Osteoblast (primary cell): ENCODE measurements at regions not wholly inside any gene's neighbourhood (a gene's known extent, or its start where the extent isn't known, plus 50 kb on each side); places are given as distances from the start of the nearest gene placed in this dataset.
"Not testable (repeated sequence)": the region's sequence is repeated elsewhere in the genome, so short reads cannot be mapped to it uniquely, and the experiment has no call there.

Experiments used
- DNase-seq: peaks from one replicate; pipeline ENCODE4 v3.0.0; 2011; ENCODE audit warnings: low spot score, mixed read lengths; ENCODE audit not compliant: insufficient read length; ENCODE audit errors: missing footprints
- H2AFZ ChIP-seq: 2 replicates; pipeline ENCODE4 v1.6.0; 2011; ENCODE audit warnings: mild to moderate bottlenecking, low read length
- H3K27ac ChIP-seq: 2 replicates; pipeline ENCODE4 v1.5.1; 2011; ENCODE audit warnings: mild to moderate bottlenecking, low read depth, low read length, moderate library complexity
- H3K27me3 ChIP-seq: 2 replicates; pipeline ENCODE4 v1.6.0; 2012; ENCODE audit warnings: mild to moderate bottlenecking, control low read depth, inconsistent platforms, low read length, moderate library complexity; ENCODE audit not compliant: insufficient read depth
- H3K36me3 ChIP-seq: 2 replicates; pipeline ENCODE4 v1.5.1; 2011; ENCODE audit warnings: mild to moderate bottlenecking, low read length, control low read depth, moderate library complexity; ENCODE audit not compliant: insufficient read depth
- H3K4me1 ChIP-seq: 2 replicates; pipeline ENCODE4 v1.5.1; 2011; ENCODE audit warnings: mild to moderate bottlenecking, low read length, control low read depth, moderate library complexity; ENCODE audit not compliant: insufficient read depth
- H3K4me2 ChIP-seq: 2 replicates; pipeline ENCODE4 v1.6.0; 2011; ENCODE audit warnings: mild to moderate bottlenecking, low read length; ENCODE audit not compliant: insufficient read depth
- H3K4me3 ChIP-seq: fragments of 200-600 bp; sonication (generic); 3 replicates; pipeline ENCODE4 v1.5.1; 2012; ENCODE audit warnings: mild to moderate bottlenecking, low read length, inconsistent platforms; ENCODE audit not compliant: insufficient read depth
- H3K79me2 ChIP-seq: 2 replicates; pipeline ENCODE4 v1.6.0; 2012; ENCODE audit warnings: mild to moderate bottlenecking, low read length, control low read depth, inconsistent platforms; ENCODE audit not compliant: insufficient read depth
- H3K9me3 ChIP-seq: 2 replicates; pipeline ENCODE4 v1.5.1; 2011; ENCODE audit warnings: low read depth, low read length, control low read depth
- H4K20me1 ChIP-seq: 2 replicates; pipeline ENCODE4 v1.6.0; 2012; ENCODE audit warnings: mild to moderate bottlenecking, low read length, control low read depth; ENCODE audit not compliant: insufficient read depth
- CTCF ChIP-seq: IDR thresholded peaks from 2 replicates; pipeline ENCODE4 v1.5.1; 2011; ENCODE audit warnings: mild to moderate bottlenecking, low read depth, low read length, moderate library complexity; ENCODE audit errors: extremely low read depth

- Histone ChIP-seq H4K20me1 (peaks cover 4% of the 10 kb centered on the region), H3K4me1 (no peaks in the 10 kb centered on the region), H3K27ac (no peak overlapping the region), H2AFZ (no peak overlapping the region), H3K36me3 (no peaks in the 10 kb centered on the region), H3K4me3 (no peak overlapping the region), H3K9me3 (no peaks in the 10 kb centered on the region), H3K79me2 (no peaks in the 10 kb centered on the region), H3K4me2 (no peak overlapping the region), H3K27me3 (no peaks in the 10 kb centered on the region)
- no peak for DNase-seq
- TF ChIP-seq CTCF: no peak
Measured at GRCh38 chr7:35908331-35909216, 107.7 kb downstream of the SEPTIN7 start.

GRCh38 chr7:35909870-35910357 is 109.1 kb downstream of the SEPTIN7 start:
- no peak for TF ChIP-seq CTCF
- Histone ChIP-seq H3K27me3 (no peaks in the 10 kb centered on the region), H3K4me2 (no peak overlapping the region), H3K36me3 (no peaks in the 10 kb centered on the region), H3K79me2 (no peaks in the 10 kb centered on the region), H3K4me1 (no peaks in the 10 kb centered on the region), H3K9me3 (no peaks in the 10 kb centered on the region), H2AFZ (no peak overlapping the region), H3K4me3 (no peak overlapping the region), H3K27ac (no peak overlapping the region), H4K20me1 (peaks cover 4% of the 10 kb centered on the region)
- DNase-seq: no peak

- not testable (repeated sequence) for H3K9me3 ChIP-seq, H3K4me1 ChIP-seq, H3K79me2 ChIP-seq, H2AFZ ChIP-seq, H3K27me3 ChIP-seq, H3K4me3 ChIP-seq, H3K4me2 ChIP-seq, H4K20me1 ChIP-seq, DNase-seq, H3K27ac ChIP-seq, H3K36me3 ChIP-seq
Measured at GRCh38 chr7:35910621-35911020, 109.8 kb downstream of the SEPTIN7 start.

DNA sequence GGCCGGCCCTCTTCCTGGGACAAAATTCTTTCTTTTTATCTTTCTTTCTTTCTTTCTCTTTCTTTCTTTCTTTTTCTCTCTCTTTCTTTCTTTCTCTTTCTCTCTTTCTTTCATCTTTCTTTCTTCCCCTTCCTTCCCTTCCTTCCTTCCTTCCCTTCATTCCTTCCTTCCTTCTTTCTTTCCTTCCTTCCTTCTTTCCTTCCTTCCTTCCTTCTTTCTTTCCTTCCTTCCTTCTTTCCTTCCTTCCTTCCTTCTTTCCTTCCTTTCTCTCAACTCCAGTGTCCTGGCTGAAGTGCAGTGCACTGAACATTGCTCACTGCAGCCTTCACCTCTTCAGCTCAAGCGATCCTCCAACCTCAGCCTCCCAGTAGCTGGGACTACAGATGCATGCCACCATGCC is 112.5 kb downstream of the SEPTIN7 start:
- not testable (repeated sequence) for H3K9me3 ChIP-seq, H3K4me1 ChIP-seq, H3K36me3 ChIP-seq, H3K27me3 ChIP-seq, H3K27ac ChIP-seq, H3K79me2 ChIP-seq, H4K20me1 ChIP-seq, H3K4me3 ChIP-seq, H3K4me2 ChIP-seq, DNase-seq, H2AFZ ChIP-seq

GRCh38 chr7:35914214-35914613 is 113.4 kb downstream of the SEPTIN7 start:
- not testable (repeated sequence) for H3K36me3 ChIP-seq, H3K4me2 ChIP-seq, H3K9me3 ChIP-seq, H3K79me2 ChIP-seq, H2AFZ ChIP-seq, H3K27ac ChIP-seq, H3K4me1 ChIP-seq, H4K20me1 ChIP-seq, DNase-seq, H3K4me3 ChIP-seq, H3K27me3 ChIP-seq

- not testable (repeated sequence) for H2AFZ ChIP-seq, H3K36me3 ChIP-seq, H3K79me2 ChIP-seq, DNase-seq, H3K27me3 ChIP-seq, H3K27ac ChIP-seq, H3K4me1 ChIP-seq, H3K4me3 ChIP-seq, H3K4me2 ChIP-seq, H3K9me3 ChIP-seq, H4K20me1 ChIP-seq
Measured at GRCh38 chr7:35915247-35915955, 114.5 kb downstream of the SEPTIN7 start.

DNA sequence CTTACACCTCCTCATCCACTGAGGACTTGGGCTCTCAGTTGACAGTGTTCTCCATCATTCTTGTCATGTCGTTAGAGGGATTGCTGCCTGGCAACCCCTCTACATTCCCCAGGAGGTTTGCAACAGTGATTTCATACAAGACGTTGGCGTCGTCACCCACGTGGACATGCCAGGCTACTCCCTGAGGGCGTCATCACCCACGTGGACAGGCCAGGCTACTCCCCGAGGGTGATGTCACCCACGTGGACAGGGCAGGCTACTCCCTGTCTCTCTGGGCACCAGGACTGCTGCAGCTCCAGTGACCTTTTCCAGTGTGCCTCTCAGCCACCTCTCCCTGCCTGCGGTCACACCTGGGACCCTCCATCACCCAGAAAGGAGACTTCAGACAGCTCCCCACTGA is 117.4 kb downstream of the SEPTIN7 start:
- H3K4me1 ChIP-seq, H3K27me3 ChIP-seq, H4K20me1 ChIP-seq, DNase-seq, H3K9me3 ChIP-seq, H2AFZ ChIP-seq, H3K36me3 ChIP-seq, H3K4me2 ChIP-seq, H3K4me3 ChIP-seq, H3K27ac ChIP-seq, H3K79me2 ChIP-seq: not testable (repeated sequence)
